Inflammatory macrophage (primary cell): ENCODE measurements at regions not wholly inside any gene's neighbourhood (a gene's known extent, or its start where the extent isn't known, plus 50 kb on each side); places are given as distances from the start of the nearest gene placed in this dataset.

Source experiments
- DNase-seq, 2 donors: peaks; one replicate each; pipeline ENCODE4 v3.0.0-alpha.2; 2020 to 2022

- no peak for DNase-seq
Measured at GRCh38 chr12:30015631-30016337, 232.0 kb upstream of the TMTC1 start.

GRCh38 chr12:30014991-30015390 lies 231.2 kb upstream of the TMTC1 start:
- DNase-seq, result no peak

GRCh38 chr12:30012816-30013450 lies 229.2 kb upstream of the TMTC1 start:
- DNase-seq, result no peak

- DNase-seq, result no peak
Measured at GRCh38 chr12:30010071-30011052, 226.6 kb upstream of the TMTC1 start.

GRCh38 chr12:30006021-30006420 lies 222.3 kb upstream of the TMTC1 start:
- no peak for DNase-seq

- no peak for DNase-seq
Measured at GRCh38 chr12:30003321-30003720, 219.6 kb upstream of the TMTC1 start.

GRCh38 chr12:30002677-30003076 lies 218.9 kb upstream of the TMTC1 start:
- no peak for DNase-seq

GRCh38 chr12:30000401-30000800 lies 216.7 kb upstream of the TMTC1 start:
- no peak for DNase-seq

GRCh38 chr12:29996993-29997392 lies 213.3 kb upstream of the TMTC1 start:
- no peak for DNase-seq

- DNase-seq, result no peak
Measured at GRCh38 chr12:29992366-29992765, 208.6 kb upstream of the TMTC1 start.

- DNase-seq, result no peak
Measured at GRCh38 chr12:29991924-29992323, 208.2 kb upstream of the TMTC1 start.

GRCh38 chr12:29990971-29991370 lies 207.2 kb upstream of the TMTC1 start:
- no peak for DNase-seq

- no peak for DNase-seq
Measured at GRCh38 chr12:29983851-29984250, 200.1 kb upstream of the TMTC1 start.

- DNase-seq, result no peak
Measured at GRCh38 chr12:29980304-29980703, 196.6 kb upstream of the TMTC1 start.

GRCh38 chr12:29971446-29971845 lies 187.7 kb upstream of the TMTC1 start:
- DNase-seq, result no peak

- no peak for DNase-seq
Measured at GRCh38 chr12:29970501-29970900, 186.8 kb upstream of the TMTC1 start.

- no peak for DNase-seq
Measured at GRCh38 chr12:29962276-29963035, 178.7 kb upstream of the TMTC1 start.

- DNase-seq, result no peak
Measured at GRCh38 chr12:29961231-29961630, 177.5 kb upstream of the TMTC1 start.

GRCh38 chr12:29960122-29960521 lies 176.4 kb upstream of the TMTC1 start:
- no peak for DNase-seq

GRCh38 chr12:29957835-29958234 lies 174.1 kb upstream of the TMTC1 start:
- DNase-seq, result no peak

- DNase-seq, result no peak
Measured at GRCh38 chr12:29945904-29946303, 162.2 kb upstream of the TMTC1 start.

GRCh38 chr12:29944269-29945000 lies 160.7 kb upstream of the TMTC1 start:
- no peak for DNase-seq
